HEK293T (cell line): ENCODE measurements at regions not wholly inside any gene's neighbourhood (a gene's known extent, or its start where the extent isn't known, plus 50 kb on each side); places are given as distances from the start of the nearest gene placed in this dataset.
"Not testable (repeated sequence)": the region's sequence is repeated elsewhere in the genome, so short reads cannot be mapped to it uniquely, and the experiment has no call there.

Experiments used
- CTCF ChIA-PET: fragments of 350-600 bp; formaldehyde crosslinking; extraction: SDS; loops from one replicate; lab custom pipeline; 2021; ENCODE audit warnings: antibody characterized with exemption, inconsistent platforms; lab: Yijun Ruan, JAX
- POLR2A ChIA-PET: fragments of 350-600 bp; formaldehyde crosslinking; extraction: SDS; loops from one replicate; lab custom pipeline; 2020; ENCODE audit warnings: antibody characterized with exemption, inconsistent platforms; lab: Yijun Ruan, JAX
- DNase-seq: peaks from one replicate; pipeline ENCODE4 v3.0.0; 2012; ENCODE audit warnings: mixed read lengths; ENCODE audit errors: extremely low spot score
- ARNT ChIP-seq: fragments of 450-650 bp; IDR thresholded peaks from 2 replicates; pipeline ENCODE4 v1.6.1; 2017; ENCODE audit warnings: mild to moderate bottlenecking
- BHLHE40 ChIP-seq: fragments of 450-650 bp; IDR thresholded peaks from 2 replicates; pipeline ENCODE4 v1.6.1; 2016; ENCODE audit warnings: mild to moderate bottlenecking, moderate library complexity, borderline replicate concordance
- CTBP1 ChIP-seq: fragments of 450-650 bp; IDR thresholded peaks from 2 replicates; pipeline ENCODE4 v1.6.1; 2016; ENCODE audit warnings: borderline replicate concordance
- ELF4 ChIP-seq: fragments of 450-650 bp; IDR thresholded peaks from 2 replicates; pipeline ENCODE4 v1.6.1; 2017; ENCODE audit warnings: antibody characterized with exemption
- FOXA1 ChIP-seq: fragments of 450-650 bp; IDR thresholded peaks from 2 replicates; pipeline ENCODE4 v1.6.1; 2016; ENCODE audit warnings: mild to moderate bottlenecking
- FOXK2 ChIP-seq: fragments of 450-650 bp; IDR thresholded peaks from 2 replicates; pipeline ENCODE4 v1.6.1; 2016; ENCODE audit warnings: mild to moderate bottlenecking
- FOXM1 ChIP-seq: fragments of 450-650 bp; IDR thresholded peaks from 2 replicates; pipeline ENCODE4 v1.6.1; 2017; ENCODE audit warnings: mild to moderate bottlenecking, borderline replicate concordance
- HDGF ChIP-seq: fragments of 450-650 bp; IDR thresholded peaks from 2 replicates; pipeline ENCODE4 v1.6.1; 2017; ENCODE audit warnings: antibody characterized with exemption, borderline replicate concordance
- L3MBTL2 ChIP-seq: fragments of 450-650 bp; conservative IDR thresholded peaks from 2 replicates; pipeline ENCODE4 v1.6.1; 2016; ENCODE audit warnings: mild to moderate bottlenecking
- LEF1 ChIP-seq: fragments of 450-650 bp; IDR thresholded peaks from 2 replicates; pipeline ENCODE4 v1.6.1; 2017; ENCODE audit warnings: mild to moderate bottlenecking, borderline replicate concordance
- NFRKB ChIP-seq: fragments of 450-650 bp; IDR thresholded peaks from 2 replicates; pipeline ENCODE4 v1.6.1; 2016; ENCODE audit warnings: mild to moderate bottlenecking, moderate library complexity
- SP1 ChIP-seq: fragments of 450-650 bp; IDR thresholded peaks from 2 replicates; pipeline ENCODE4 v1.6.1; 2017
- SUZ12 ChIP-seq: fragments of 450-650 bp; IDR thresholded peaks from 2 replicates; pipeline ENCODE4 v1.6.1; 2016; ENCODE audit warnings: mild to moderate bottlenecking
- TARDBP ChIP-seq: fragments of 450-650 bp; IDR thresholded peaks from 2 replicates; pipeline ENCODE4 v1.6.1; 2016
- ZNF384 ChIP-seq: fragments of 450-650 bp; IDR thresholded peaks from 2 replicates; pipeline ENCODE4 v1.6.1; 2016
- TF ChIP-seq, protein P1 (sequence below): fragments of 450-650 bp; IDR thresholded peaks from 2 replicates; pipeline ENCODE4 v1.6.1; 2016

DNA sequence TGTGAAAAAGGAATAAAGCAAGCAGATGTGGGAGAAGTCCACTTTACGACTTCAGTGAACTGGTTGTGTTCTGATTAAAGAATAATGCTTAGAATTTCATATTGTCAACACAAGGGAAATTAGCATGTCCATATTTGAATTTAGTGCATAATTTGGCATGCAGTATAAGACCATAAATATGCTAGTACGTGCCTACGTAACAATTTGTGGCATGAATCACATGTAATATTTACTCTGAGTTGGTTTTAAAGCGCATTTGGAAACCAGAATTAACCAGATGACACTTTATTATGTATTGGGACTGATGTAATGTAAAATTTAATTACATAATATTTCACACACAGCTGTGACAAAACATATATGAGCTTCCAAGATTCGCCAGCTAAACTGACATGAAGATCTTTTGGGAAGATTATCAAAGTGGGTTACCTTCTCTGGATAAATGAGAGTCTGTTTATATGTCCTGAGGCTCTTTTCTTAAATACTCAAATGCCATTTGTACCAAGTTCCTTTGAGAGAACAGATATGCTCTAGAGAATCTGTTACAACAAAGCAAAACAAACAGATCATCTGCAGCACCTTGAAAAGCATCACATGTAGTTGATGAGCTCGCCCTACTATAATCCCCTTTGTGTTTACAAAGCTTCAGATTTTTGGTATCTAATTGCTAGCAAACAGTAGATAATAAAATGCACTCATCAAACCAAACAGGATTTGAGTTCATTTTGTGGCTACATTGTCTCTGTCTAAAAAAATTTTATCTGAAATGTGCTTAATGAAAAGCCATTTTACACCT is 1468.6 kb downstream of the CDH11 start:
- CTCF ChIA-PET: no interaction called here
- TF ChIP-seq SP1 (no peak), SUZ12 (no peak), ARNT (no peak), NFRKB (no peak), FOXA1 (no peak), CTBP1 (no peak), FOXK2 (no peak), TARDBP (no peak), ZNF384 (no peak), LEF1 (no peak)
- TF ChIP-seq, protein P1, sequence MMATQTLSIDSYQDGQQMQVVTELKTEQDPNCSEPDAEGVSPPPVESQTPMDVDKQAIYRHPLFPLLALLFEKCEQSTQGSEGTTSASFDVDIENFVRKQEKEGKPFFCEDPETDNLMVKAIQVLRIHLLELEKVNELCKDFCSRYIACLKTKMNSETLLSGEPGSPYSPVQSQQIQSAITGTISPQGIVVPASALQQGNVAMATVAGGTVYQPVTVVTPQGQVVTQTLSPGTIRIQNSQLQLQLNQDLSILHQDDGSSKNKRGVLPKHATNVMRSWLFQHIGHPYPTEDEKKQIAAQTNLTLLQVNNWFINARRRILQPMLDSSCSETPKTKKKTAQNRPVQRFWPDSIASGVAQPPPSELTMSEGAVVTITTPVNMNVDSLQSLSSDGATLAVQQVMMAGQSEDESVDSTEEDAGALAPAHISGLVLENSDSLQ: no peak

GRCh38 chr16:63652091-63652490 is 1469.8 kb downstream of the CDH11 start:
- ChIA-PET CTCF (no interaction called here), POLR2A (no interaction called here)
- DNase-seq: no peak
- TF ChIP-seq SP1 (no peak), CTBP1 (no peak), ARNT (no peak)

More for the DNA sequence above, 1468.6 kb downstream of the CDH11 start:
- no peak for DNase-seq
- POLR2A ChIA-PET: no interaction called here

DNA sequence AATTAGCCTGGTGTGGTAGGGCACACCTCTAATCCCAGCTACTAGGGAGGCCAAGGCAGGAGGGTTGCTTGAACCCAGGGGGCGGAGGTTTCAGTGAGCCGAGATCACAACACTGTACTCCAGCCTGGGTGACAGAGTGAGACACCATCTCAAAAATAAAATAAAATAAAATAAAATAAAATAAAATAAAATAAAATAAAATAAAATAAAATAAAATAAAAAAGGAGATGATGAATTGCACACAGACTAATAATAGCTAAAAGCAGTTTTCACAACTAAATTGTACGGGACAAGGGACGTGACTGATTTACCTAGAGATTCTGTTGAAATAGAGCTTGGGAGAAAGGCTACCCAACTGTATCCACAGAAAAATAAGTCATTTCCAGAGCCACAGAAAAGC is 1471.3 kb downstream of the CDH11 start:
- no peak for DNase-seq
- POLR2A ChIA-PET: no interaction called here
- CTCF ChIA-PET: no interaction called here
- TF ChIP-seq TARDBP: no peak
- TF ChIP-seq HDGF: no peak
- TF ChIP-seq BHLHE40: no peak
- TF ChIP-seq ZNF384: no peak
- no peak for TF ChIP-seq L3MBTL2
- TF ChIP-seq SUZ12: no peak
- no peak for TF ChIP-seq ARNT
- no peak for TF ChIP-seq FOXA1
- TF ChIP-seq, protein P1: no peak
- no peak for TF ChIP-seq CTBP1
- no peak for TF ChIP-seq ELF4
- no peak for TF ChIP-seq FOXM1
- no peak for TF ChIP-seq LEF1
- TF ChIP-seq SP1: no peak

DNA sequence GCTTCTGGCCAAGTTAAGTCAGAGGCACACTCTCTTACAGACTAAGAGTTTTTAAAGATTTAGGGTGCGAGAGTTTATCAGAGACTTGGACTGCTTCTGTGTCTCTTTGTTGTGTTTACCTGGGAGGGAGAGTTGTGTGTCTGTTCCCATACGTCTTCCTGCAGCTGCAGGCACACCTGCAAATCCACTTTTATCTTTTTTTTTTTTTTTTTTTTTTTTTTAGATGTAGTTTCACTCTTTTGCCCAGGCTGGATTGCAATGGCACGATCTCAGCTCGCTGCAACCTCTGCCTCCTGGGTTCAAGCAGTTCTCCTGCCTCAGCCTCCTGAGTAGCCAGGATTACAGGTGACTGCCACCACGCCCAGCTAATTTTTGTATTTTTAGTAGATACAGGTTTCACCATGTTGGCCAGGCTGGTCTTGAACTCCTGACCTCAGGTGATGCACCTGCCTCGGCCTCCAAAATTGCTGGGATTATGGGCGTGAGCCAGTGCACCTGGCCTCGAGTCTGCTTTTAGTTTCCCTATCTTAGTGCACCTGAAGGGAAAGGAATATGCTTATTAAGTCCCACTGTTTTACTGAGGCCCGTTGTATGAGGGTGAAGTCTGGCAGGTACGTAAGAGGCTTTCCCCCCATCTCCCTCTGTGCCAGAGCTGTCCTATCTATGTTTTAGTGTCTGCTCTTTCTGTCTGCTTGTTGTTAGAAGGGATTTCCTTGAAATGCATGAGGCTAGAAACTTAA is 1488.0 kb downstream of the CDH11 start:
- DNase-seq, POLR2A ChIA-PET, CTCF ChIA-PET: not testable (repeated sequence)

- CTCF ChIA-PET: no interaction called here
- no peak for TF ChIP-seq NFRKB
- TF ChIP-seq SUZ12: no peak
- no peak for TF ChIP-seq LEF1
- no peak for TF ChIP-seq ARNT
- no peak for TF ChIP-seq FOXK2
- TF ChIP-seq FOXA1: no peak
- TF ChIP-seq ELF4: no peak
- no peak for TF ChIP-seq ZNF384
- TF ChIP-seq BHLHE40: no peak
- TF ChIP-seq TARDBP: no peak
- no peak for TF ChIP-seq SP1
- no peak for DNase-seq
- POLR2A ChIA-PET: no interaction called here
Observed at GRCh38 chr16:63629272-63629671, 1492.6 kb downstream of the CDH11 start.

DNA sequence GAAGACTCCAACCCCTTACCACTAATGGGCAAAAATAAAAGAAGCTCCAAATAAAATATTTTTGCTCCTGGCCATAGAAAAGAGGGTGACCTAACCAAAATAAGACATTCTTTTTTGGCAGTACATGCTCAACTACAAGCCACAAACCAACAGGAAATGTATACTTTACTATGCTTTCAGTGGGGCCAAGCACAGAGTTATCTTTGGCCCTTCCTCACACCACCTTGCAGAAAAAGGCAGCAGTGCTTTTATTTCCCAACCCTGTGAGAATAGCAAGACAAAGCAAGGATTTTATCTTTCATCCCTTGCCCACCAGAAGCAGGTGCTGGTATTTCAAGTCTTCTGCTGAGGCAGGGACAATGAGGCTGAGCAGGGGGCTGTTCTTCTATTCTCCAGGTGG is 1493.1 kb downstream of the CDH11 start:
- ChIA-PET CTCF (no interaction called here), POLR2A (no interaction called here)
- TF ChIP-seq NFRKB (no peak), ARNT (no peak), HDGF (no peak)
- DNase-seq: no peak

GRCh38 chr16:63625126-63625525 is 1496.7 kb downstream of the CDH11 start:
- POLR2A ChIA-PET: no interaction called here
- no peak for DNase-seq
- TF ChIP-seq FOXK2: no peak
- TF ChIP-seq BHLHE40: no peak
- no peak for TF ChIP-seq ZNF384
- CTCF ChIA-PET: interaction anchor here (0.6 kb wide), 1 partner anchor 11 kb away, joined by 12 read pairs; no protein-coding TSS in a partner anchor
